HG03045 (cell line): ENCODE measurements at regions not wholly inside any gene's neighbourhood (a gene's known extent, or its start where the extent isn't known, plus 50 kb on each side); places are given as distances from the start of the nearest gene placed in this dataset.
"Not testable (repeated sequence)": the region's sequence is repeated elsewhere in the genome, so short reads cannot be mapped to it uniquely, and the experiment has no call there.

Source experiments
- ATAC-seq: cut with Tn5 transposase; IDR thresholded peaks from one replicate; pipeline ENCODE4 v1.9.1; 2021; ENCODE audit warnings: mild to moderate bottlenecking, moderate library complexity; ENCODE audit not compliant: unreplicated experiment

DNA sequence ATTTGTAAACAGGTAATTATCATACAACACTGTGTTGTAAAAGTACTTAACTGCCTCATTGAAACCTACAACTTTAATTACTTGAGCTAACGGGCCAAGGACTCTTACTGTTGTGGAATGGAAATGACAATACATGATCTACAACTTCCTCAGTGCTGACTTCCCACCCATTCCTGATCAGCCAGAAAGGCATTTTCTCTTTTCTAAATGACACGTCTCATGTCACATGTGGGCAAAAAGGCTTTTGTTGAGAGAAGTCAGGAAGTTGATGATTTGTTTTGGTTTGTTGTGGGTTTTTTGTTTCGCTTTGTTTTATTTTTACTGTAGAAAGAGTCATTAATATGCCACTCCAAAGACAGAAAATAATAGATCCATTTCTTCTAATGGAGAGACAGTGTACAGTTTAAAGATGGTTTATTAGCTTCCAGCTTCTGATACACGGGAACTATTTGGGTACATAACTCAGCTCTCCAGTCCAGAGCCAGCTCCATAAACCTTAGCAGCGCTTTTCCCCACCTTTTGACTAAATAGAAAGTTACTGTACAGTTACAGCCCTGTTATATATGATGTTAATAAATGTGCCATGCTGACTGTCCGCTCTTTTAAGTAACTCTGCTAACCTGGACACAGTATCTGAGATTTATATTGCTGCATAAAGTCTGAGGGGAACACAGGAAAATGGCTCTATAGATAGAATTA, 509.4 kb upstream of the API5 start:
- no peak for ATAC-seq

DNA sequence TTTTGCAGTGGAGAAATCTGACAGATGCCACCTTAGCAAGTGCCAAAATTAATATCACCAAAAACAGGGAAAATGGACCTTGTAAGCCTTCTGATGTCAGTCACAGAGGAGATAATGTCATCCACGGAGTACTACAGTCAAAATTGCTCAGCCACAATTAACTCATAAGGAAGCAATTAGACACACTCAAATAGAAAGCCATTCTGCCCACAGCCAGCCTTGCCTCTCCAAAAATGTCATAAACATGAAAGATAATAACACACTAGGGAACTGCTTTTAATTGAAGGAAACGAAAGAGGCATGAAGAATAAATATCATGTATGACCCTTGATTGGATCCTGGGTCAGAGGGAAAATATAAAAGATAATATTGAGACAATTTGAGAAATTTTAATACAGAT, 505.6 kb upstream of the API5 start:
- ATAC-seq: no peak

DNA sequence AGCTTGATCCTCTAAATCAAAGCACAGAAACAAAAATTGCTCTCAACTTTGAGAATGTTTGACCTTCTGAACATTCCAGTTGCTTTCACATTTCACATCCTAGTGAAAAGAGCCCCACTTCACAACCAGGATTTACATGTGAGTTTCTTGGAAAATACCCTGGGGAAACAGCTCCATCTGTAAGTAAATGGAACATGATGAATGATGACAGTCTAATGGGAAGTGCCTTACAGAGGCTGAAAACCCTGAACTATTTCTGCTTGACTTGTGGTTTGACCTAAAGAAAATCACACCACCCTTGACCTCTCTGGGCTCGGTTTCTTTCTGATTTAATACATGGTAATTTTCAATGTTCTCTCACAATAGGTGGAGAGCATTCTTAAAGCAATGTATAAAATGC, 499.4 kb upstream of the API5 start:
- ATAC-seq: no peak

DNA sequence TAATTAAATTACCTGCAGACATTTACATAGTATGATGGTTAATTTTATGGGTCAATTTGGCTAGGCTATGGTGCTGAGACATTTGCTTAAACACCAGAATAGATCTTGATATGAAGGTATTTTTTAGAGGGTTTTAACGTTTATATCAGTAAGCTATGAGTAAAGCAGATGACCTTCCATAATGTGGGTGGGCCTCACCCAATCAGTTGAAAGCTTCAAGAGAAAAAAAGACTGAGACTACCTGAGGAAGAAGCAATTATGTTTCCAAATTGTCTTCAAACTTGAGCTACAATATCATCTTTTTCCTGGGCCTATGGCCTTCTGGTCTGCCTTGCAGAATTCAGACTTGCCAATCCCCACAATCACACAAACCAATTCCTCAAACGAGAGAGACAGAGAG, 498.8 kb upstream of the API5 start:
- ATAC-seq: no peak

DNA sequence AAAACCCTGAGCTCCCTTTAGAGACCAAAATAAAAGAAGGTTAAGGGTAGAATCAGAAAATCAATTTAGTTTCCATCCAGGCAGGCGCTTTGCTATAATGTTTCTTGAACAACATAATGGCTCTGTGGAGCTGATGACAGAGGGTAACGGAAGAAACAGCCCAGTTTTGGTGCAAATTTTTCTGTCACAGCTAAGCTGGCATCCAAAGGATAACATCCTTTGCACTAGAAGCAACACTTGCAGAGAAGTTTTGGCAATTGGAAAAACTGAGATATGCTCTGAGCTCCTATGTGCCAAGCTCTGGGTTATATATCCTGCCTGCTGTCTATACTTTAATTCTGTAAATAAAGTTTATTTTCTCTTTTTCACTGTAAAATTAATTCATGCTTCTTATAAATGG, 495.3 kb upstream of the API5 start:
- ATAC-seq: no peak

DNA sequence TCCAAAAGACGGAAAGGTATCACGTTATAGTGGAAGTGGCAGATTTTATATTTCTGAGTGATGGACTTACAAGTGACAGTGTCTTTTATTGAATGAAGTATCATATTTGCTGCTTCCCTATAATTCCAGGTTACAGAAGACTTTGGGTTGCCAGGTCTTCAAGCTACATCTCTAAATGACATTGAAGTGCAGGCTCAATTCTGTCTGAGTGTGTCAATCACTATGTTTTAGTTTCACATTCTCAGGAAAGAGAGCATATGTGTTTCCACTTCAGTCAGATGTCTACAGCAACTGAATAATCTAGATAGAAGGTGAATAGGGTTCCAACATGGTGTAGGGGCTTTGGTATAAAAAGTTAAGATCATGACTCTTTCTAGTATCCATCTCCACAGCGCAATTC, 492.7 kb upstream of the API5 start:
- no peak for ATAC-seq

DNA sequence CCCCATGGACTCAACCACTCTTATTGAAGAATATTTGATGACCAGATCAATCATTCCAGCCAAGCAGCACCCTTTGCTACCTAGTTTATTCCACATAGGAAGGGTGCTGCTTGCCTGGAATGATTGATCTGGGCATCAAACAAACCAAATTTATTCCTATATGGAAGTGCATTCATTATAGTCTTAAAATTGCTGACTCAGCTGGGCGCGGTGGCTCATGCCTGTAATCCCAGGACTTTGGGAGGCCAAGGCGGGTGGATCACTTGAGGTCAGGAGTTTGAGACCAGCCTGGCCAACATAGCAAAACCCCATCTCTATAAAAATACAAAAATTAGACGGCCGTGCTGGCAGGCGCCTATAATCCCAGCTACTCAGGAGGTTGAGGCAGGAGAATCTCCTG, 489.6 kb upstream of the API5 start:
- ATAC-seq: not testable (repeated sequence)

DNA sequence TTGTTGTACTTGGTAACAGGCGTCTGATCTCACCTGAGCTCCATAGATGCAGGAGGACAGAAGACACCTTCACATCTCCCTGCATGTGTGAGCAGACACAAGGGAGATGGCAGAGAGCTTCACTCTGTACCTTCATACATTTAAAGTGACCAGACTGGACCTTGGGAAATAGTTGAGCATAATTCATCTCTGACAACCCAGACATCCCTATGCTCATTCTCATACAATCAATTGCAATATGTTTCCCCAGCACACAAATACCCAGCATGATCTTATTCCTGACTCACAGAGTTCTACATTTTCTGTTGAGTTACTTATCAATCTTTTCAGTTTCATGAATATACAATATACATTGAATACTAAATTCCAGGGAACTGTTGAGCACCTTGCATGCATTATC, 488.2 kb upstream of the API5 start:
- ATAC-seq: no peak

DNA sequence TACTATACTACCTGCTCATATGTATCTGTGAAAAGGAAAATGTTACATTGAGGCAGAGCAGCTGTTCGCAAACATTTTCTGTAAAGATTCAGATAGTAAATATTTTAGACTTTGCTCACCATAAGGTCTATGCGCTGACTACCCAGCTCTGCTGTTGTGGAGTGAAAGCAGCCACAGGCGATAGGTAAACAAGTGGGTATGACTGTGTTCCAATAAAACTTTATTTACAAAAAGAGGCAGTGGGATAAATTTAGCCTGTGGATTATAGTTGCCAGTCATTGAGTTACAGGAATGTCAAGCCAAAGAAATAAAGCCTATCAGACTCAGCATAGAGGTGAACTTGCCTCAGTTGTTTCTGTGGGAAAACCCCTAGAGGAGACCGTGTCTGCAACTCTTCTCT, 487.7 kb upstream of the API5 start:
- no peak for ATAC-seq

DNA sequence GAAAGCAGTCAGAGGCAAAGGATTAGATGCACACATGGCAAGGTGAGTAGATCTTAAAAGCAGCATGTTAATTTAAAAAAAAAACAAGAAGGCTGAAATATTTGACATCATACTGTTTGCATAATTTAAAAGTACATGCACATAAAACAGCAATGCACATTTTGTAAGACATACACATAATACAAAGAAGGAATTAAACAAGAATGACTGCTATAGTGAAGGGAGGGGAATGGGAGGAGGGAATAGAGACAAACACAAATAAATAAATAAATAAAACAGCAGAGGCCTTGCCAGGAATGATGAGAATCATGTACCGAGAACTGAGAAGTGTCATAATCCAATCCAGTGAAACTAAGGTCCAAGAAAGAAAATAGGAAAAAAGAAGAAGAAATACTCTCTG, 486.2 kb upstream of the API5 start:
- ATAC-seq: no peak

DNA sequence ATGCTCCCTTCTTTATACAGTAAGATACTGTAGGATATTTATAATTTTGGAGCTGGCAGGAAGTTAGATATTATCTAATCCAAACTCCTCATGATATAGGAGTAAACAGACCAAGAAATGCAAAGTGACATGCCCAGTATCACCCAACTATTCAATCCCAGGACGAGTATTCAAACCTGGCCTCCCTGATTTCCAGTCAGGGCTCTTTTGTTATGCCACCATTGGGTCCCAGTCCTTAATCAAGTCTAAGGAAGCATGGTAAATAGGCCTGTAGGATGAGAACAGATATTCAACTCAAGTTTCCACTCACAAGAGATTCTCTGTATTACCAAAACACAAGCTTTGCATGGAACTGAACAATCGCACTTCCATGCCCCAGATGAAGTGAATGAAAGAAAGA, 484.0 kb upstream of the API5 start:
- ATAC-seq: no peak

DNA sequence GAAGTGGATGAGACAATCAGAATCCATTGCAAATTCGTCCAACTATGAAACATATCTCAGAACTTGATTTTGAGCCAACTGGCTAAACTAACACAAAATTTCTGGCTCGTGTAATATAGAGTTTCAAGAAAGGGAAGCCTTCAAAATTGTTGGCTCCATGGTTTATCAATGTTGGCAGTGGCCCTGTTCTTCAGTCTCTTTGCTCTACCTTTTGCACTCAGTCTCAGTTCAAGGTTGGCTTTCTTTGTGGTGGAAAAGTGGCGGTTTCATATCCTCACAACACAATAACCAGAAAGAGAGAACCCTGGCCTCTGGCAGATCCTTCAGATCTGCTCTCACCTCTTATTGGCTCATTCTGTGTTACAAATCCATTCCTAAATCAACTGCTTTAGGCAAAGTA, 473.8 kb upstream of the API5 start:
- ATAC-seq: no peak

DNA sequence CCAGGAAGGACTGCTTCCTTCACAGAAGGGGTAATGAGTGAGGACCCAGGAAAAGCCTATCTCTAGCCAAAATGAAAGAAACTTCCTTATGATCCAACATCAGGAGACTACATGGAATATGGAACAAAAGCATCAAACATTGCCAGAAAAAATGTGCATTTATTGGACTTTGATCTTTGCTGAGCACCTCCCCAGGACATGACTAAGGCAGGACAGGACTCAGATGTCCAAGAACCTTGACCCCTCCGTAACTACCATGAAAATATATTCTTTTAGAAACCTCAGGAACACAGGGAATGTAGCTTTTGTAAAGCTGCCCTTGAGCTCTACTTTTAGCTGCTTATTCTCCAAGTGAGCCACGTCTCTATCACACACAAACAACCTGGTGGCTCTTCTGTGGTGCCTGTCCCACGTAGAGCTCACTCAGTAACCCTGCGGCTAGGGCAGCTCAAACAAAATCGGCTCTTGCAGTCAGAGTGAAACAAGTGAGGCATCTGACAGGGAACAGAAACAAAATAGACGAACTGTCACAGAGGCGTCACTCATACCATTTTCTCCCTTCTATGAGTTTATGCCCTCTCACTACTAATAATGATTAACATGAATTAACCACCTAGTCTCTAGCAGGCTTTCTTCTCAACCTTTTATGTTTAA, 471.5 kb upstream of the API5 start:
- ATAC-seq: no peak

DNA sequence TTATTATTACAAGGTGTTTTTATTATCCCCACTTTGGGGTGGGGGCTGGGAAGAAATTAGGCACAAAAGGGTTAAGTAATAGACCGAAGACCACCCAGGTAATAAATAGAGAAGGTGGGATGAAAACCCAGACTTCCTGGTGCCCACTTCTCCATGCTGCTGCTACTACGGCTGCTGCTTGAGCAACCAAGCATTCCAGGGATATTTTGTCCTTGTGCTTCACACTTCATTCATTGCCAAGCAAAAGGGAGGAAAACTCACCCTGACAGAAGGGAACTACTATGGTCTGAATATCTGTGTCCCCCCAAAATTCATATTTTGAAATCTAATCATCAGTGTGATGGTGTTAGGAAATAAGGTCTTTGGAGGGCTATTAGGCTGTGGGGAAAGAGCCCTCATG, 470.9 kb upstream of the API5 start:
- ATAC-seq: no peak

DNA sequence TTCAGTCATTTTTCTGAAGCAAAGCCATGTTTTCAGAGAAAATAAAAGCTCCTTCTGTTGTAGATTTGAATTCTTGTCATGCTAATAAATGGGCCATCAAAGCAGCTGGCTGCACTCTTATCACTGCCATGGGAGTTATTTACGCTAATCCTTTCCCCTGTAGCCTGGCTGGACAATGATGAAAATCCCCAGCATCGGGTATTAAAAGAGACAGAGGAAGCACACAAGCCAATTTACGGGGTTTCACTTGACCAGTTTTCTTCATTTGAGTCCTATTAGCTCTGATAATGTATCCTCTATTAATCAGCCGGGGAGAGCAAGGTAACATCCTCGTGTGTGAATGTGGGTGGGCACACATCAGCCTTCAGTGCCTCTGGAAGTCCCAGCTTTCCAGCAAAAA, 470.2 kb upstream of the API5 start:
- no peak for ATAC-seq

DNA sequence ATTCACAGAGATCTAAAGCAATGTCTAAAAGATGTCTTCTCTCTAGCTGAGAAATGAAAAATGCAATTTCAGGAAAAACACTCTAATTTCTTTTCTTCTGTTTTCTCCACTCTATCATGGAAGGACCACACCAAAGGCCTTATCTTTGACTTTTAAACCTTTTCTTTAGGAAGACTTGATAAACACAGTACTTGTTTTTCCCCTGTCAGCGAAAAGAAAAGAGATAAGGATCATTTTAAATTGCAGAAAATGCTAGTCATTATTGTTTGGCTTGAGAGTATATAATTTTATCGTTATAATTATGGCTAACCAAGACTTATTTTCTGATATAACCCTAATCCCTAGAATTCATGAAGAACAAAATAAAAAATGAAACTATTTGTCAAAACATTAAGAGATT, 462.4 kb upstream of the API5 start:
- ATAC-seq: no peak

DNA sequence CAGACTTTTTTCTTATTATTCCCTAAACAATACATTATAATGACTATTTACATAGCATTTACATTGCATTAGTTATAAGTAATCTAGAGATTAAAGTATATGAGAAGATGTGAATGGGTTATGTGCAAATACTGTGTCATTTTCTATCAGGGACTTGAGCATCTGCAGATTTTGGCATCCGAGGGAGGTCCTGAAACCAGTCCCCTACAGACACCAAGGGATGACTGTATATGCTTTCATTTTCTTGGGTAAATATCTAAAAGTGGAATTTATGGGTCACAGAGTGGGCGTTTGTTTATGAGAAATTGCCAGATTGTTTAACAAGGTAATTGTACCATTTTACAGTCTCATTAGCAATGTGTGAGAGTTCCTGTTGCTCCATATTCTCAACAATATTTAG, 454.5 kb upstream of the API5 start:
- ATAC-seq: no peak

DNA sequence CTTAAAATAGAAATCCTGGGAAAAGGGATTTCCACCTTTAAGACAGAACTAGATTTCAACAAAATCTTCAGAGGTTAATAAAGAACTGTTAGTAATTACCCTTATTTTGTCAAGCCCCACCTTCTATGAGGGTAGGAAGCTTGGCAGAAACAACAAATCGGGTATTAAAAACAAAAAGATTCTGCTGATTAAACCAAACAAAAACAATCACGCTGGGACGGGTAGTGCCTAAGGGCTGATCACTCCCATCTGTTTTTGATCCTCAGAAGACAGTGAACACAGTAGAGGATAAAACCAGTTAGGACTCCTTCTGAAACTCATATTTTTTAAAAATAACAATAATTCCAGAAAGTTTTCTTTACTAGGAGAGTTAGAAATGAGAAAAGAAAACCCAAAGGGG, 441.3 kb upstream of the API5 start:
- ATAC-seq: no peak

DNA sequence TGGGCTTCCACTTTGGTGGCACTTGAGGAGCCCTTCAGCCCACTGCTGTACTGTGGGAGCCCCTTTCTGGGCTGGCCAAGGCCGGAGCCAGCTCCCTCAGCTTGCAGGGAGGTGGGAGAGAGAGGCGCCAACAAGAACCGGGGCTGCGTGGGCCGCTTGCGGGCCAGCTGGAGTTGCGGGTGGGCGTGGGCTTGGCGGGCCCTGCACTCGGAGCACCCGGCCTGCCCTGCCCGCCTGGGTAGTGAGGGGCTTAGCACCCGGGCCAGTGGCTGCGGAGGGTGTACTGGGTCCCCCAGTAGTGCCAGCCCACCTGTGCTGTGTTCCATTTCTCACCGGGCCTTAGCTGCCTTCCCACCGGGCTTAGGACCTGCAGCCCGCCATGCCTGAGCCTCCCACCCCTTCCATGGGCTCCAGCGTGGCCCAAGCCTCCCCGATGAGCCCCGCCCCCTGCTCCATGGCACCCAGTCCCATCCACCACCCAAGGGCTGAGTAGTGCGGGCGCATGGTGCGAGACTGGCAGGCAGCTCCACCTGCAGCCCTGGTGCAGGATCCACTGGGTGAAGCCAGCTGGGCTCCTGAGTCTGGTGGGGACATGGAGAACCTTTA, 437.9 kb upstream of the API5 start:
- ATAC-seq: not testable (repeated sequence)

DNA sequence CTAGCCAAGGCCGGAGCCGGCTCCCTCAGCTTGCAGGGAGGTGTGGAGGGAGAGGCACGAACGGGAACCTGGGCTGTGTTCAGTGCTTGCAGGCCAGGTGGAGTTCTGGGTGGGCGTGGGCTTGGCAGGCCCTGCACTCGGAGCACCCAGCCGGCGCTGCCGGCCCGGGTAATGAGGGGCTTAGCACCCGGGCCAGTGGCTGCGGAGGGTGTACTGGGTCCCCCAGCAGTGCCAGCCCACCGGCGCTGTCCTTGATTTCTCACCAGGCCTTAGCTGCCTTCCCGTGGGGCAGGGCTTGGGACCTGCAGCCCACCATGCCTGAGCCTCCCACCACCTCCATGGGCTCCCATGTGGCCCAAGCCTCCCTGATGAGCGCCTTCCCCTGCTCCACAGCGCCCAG, 430.5 kb upstream of the API5 start:
- not testable (repeated sequence) for ATAC-seq

DNA sequence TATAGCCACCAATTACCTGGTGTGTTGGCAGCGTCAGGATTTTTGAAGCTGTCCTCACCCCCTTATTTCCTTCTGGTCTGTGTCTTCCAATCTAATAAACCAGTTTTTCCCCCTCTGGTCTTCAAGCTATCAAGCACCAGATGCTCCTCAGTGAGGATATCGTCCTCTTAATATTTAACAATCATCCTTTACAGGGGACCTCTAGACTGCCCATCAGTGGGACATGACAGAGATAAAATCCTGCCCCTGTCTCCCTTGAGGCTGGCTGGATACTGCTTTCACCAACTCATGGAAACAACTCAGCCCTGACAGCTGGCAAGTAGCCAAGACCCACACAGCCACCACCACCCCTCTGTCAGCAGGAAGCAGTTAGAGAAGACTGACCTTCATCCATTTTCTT, 421.0 kb upstream of the API5 start:
- ATAC-seq: no peak

DNA sequence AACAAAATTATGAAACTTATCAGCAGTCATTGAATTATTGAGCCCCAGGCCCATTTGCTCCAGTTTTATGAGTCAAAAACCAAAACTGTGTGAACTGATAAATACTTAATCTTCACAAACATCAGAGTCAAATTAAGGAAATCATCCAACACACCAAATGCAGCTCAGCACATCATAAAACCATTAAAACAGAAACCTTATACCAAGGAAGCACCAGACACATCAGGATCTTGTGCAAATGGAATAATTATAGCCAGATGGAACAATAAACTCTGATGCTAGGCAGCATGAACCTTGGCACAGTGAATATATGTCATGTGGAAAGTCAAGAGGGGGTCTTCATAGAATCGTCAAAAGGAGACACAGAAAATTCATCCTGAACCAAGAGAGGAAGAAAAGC, 410.7 kb upstream of the API5 start:
- ATAC-seq: no peak

DNA sequence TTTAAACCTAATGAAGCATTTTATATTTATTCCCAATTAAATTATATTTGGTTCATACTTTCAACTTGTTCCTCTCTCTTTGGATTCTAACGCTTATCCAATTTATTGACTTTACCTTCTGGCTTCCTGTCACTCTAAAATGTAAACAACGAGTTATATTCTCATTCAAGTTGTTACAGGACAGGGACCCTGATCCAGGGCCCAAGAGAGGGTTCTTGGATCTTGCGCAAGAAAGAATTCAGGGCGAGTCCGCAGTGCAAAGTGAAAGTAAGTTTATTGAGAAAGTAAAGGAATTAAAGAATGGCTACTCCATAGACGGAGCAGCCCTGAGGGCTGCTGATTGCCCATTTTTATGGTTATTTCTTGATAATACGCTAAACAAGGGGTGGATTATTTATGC, 405.6 kb upstream of the API5 start:
- no peak for ATAC-seq
